IPS-18c (cell line): ENCODE measurements at regions not wholly inside any gene's neighbourhood (a gene's known extent, or its start where the extent isn't known, plus 50 kb on each side); places are given as distances from the start of the nearest gene placed in this dataset.

Source experiments
- H3K4me3 ChIP-seq: 2 replicates; pipeline ENCODE4 v1.7.0; 2013; ENCODE audit warnings: low read depth, mild to moderate bottlenecking, low read length, moderate library complexity; ENCODE audit not compliant: insufficient read depth
- H3K9me3 ChIP-seq: one replicate; pipeline ENCODE4 v1.6.1; 2013; ENCODE audit warnings: mild to moderate bottlenecking, low read length, moderate library complexity; ENCODE audit not compliant: control insufficient read depth, insufficient read depth

DNA sequence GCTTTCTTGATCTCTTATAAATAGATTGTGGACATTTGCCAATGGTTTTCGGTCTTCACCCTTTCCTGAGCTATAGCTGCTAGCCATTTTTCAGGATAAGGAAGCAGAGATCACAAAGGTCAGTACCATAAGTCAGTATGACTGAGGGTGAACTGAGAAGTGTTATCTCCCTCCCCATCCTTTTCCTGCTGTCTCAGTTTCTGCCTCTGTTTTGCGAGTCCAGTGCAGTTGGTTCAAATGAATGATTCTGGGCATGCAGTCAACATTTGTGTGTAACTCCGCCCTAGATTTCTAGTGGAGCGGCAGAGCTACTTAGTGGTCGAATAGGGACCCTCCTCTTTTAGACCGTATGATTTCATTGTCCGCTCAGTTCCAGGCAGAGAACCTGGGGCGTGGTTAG, 460.8 kb upstream of the ARGLU1 start:
- Histone ChIP-seq H3K4me3 (no peak overlapping the region), H3K9me3 (no peaks in the 10 kb centered on the region)

DNA sequence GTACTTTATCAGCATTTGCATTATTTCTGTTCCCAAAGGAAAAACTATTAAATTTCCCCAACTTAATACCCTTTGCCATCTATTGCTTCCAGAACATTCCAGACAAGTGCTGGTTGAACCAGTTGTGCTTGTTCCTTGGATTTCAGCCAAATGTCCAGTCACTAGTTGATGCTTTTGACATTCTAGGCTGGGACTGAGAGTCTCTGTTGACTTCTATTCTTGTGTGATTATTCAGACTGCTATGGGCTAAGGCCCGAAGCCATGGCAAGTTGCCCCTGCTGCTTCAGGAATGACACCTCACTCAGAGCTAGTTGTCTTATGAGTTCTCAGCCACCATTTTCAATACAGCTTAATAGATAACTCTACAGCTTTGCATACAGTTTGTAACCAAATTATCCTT, 458.1 kb upstream of the ARGLU1 start:
- H3K9me3 ChIP-seq = no peaks in the 10 kb centered on the region
- H3K4me3 ChIP-seq = no peak overlapping the region

DNA sequence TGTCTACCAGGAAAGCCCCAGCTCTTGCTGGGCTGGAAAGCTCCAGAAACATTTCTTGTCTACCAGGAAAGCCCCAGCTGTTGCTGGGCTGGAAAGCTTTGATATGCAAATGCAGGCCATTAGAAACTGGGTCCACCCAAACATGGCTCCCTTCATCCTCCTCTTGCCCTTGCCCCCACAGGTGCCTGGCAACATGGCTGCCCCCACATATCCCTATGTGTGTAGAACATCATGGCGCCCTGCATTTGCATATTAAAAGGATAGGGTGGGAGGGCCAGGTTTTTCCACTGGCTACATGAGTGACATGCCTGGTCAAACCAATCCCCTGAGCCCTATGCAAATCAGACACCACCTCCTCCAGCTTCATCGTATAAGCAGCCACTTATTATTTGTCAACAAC, 455.4 kb upstream of the ARGLU1 start:
- Histone ChIP-seq H3K4me3 (no peak overlapping the region), H3K9me3 (no peaks in the 10 kb centered on the region)

DNA sequence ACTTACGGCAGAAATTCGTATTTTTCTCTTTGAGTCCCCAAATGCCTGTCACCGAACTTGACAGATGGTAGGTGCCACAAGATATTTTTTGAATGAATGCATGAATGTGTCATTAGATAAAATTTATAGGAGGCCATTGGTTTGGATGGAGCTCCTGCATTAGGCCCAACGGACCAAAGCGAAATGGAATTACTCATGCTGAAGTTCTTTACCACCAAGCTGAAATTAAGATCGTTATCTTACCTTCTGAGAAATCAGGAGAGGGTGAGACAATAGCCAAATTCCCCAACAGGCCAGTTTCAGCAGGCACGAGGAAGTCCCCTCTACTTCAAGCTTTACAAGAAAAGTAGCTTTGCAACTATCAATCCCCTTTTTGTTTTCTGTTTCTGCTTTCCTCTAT, 452.5 kb upstream of the ARGLU1 start:
- Histone ChIP-seq H3K9me3 (no peaks in the 10 kb centered on the region), H3K4me3 (no peak overlapping the region)

- no peaks in the 10 kb centered on the region for H3K9me3 ChIP-seq
- H3K4me3 ChIP-seq = no peak overlapping the region
These were observed 450.3 kb upstream of the ARGLU1 start for GRCh38 chr13:107018285-107018684.

DNA sequence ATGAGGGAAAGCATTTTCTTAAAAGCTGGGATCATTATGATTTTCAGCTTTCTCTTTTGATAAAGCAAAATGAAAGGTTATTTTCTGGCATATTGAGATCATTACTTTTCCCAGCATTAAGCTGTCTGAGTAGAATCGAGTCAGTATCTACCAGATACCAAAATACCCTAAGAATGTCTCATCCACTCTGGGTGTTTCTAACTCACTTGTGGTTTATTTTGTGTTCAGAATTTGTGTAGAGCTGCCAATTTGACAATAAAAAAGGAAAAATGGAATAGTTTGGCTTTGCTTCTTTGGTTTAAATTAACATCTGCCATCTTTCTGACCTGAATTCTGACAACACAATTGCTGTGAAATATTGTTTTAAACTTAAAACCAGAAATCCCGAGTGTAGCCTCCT, 438.7 kb upstream of the ARGLU1 start:
- H3K4me3 ChIP-seq = no peak overlapping the region

GRCh38 chr13:107005577-107005976, 437.6 kb upstream of the ARGLU1 start:
- Histone ChIP-seq H3K4me3 (no peak overlapping the region), H3K9me3 (no peaks in the 10 kb centered on the region)

More for the DNA sequence above, 438.7 kb upstream of the ARGLU1 start:
- H3K9me3 ChIP-seq = no peaks in the 10 kb centered on the region

DNA sequence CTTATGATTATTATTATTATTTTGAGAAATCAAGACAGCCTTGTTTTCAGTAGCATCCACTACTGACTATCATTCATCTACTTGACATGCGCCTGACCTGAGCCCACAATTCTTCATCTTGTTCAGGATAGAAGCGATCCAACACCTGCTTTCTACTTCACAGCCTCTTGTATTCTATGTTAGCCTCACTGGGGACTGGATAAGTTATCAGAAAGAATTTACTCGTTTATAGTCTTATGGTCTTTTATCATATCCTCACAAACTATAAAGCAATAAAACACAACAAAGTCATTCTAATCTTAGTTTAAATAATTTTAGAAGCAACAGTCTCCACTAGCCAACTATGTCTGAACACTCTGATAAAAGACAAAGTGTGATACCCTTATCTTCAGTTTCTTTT, 436.0 kb upstream of the ARGLU1 start:
- no peaks in the 10 kb centered on the region for H3K9me3 ChIP-seq
- no peak overlapping the region for H3K4me3 ChIP-seq

- no peaks in the 10 kb centered on the region for H3K9me3 ChIP-seq
- no peak overlapping the region for H3K4me3 ChIP-seq
These were observed 430.7 kb upstream of the ARGLU1 start for GRCh38 chr13:106998664-106999063.

DNA sequence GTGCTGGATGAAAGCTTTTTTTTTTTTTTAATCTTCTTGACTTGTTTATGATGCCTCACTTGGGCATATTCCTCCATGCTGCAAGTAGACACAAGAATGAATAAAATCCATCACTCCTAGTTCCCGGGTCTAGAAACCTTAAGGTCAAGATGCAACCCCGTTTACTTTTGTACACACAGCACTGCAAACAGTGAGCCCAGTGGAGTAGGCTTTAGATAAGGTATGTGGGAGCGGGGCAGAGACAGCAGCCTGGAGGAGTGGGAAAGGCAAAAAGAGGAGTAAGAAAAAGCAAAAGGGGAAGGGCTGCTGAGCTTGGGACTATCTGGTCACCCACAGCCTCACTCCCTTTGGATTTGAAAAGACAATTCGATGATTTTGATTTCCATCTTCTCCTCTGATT, 429.8 kb upstream of the ARGLU1 start:
- no peak overlapping the region for H3K4me3 ChIP-seq
- H3K9me3 ChIP-seq = no peaks in the 10 kb centered on the region

GRCh38 chr13:106996867-106997618, 429.1 kb upstream of the ARGLU1 start:
- Histone ChIP-seq H3K9me3 (no peaks in the 10 kb centered on the region), H3K4me3 (no peak overlapping the region)

GRCh38 chr13:106990594-106990993, 422.7 kb upstream of the ARGLU1 start:
- Histone ChIP-seq H3K9me3 (no peaks in the 10 kb centered on the region), H3K4me3 (no peak overlapping the region)

DNA sequence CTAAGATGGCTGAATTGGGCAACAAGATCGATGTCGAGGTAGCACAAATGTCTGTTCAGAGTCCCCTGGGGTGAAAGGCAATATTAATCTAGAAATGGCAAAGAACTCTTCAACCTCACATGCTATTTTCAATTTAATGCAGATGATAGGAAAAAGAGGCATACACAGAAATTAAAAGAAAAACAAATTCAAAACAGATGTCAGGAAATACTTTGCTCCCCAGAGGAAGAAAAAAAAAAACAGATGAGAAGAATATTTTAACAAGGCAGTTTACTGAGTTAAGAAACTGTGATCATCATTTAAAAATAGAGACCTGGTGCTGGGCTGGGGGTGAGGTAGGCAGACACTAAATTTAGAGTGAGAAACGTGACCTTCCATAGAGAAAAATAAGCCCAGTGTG, 421.9 kb upstream of the ARGLU1 start:
- H3K4me3 ChIP-seq = no peak overlapping the region
- no peaks in the 10 kb centered on the region for H3K9me3 ChIP-seq

DNA sequence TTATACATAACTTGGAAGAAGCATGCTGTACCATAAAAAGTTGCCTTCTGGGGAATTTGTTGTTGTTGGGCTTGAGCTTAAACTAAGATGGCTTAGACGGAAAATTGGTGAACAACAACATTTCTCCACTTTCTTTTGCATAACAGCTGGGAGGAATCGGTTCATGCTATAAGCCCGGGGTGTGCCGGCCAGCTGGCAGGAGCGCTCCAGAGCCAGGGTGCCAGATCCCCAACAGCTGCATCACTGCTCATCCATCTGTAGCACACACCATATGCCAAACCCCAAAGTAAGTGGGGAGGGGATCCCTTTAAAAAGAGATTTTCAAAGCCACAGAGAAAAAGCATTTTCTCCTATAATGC, 419.5 kb upstream of the ARGLU1 start:
- no peak overlapping the region for H3K4me3 ChIP-seq
- H3K9me3 ChIP-seq = no peaks in the 10 kb centered on the region

DNA sequence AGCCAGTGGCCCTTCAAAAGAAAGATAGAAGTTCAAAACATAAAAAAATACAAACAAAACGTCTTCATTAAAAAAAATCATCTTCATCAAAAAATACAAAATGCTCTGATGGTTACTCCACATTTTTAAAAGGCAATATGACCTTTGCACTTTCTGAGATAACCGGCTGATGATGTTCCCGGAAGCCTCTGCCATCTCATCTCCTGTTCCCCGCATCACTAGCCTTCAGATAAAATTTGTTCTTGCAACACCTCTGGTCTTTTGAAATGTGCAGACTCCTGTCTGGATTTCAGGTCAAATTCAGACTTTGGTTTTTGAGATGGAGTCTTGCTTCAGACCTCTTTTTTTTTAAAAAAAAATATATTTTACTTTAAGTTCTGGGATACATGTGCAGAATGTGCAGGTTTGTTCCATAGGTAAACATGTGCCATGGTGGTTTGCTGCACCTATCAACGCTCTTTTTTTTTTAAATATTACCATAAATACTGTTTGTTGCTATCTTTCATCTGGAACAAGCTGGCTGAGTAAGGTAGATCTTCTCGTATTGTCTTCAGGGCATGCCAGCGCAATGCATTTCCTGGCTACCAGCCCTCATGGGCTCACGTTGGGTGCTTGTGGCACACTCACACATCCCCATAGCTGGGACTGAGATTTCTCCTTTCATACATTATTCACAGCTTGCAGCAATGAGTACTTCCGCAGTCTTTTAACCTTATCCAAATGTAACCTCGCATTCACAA, 418.9 kb upstream of the ARGLU1 start:
- Histone ChIP-seq H3K4me3 (no peak overlapping the region), H3K9me3 (no peaks in the 10 kb centered on the region)

DNA sequence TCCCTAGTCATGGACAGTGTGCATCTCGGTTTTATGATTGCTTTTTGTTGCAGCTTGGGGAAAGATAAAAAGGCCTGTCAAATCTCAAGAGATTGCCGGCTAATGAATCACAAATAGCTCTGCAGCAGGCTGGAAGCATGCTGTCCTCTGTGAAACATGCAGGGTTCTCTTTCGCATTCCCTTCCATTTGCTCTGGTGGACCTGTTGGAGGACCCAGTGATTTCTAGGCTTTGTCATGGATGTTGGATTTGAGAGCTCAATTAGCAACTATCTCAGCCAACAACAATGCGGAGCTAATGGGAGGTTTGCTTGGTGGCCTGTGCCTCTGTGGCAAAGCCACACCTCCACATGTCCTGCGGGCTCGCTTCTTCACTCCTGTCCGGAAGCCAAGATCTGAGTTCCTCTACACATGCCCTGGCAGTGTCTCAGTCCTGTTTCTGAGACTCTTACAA, 418.1 kb upstream of the ARGLU1 start:
- H3K9me3 ChIP-seq = no peaks in the 10 kb centered on the region
- H3K4me3 ChIP-seq = no peak overlapping the region

GRCh38 chr13:106985481-106985880, 417.5 kb upstream of the ARGLU1 start:
- H3K9me3 ChIP-seq = no peaks in the 10 kb centered on the region

GRCh38 chr13:106981051-106981450, 413.1 kb upstream of the ARGLU1 start:
- no peaks in the 10 kb centered on the region for H3K9me3 ChIP-seq
- no peak overlapping the region for H3K4me3 ChIP-seq

More at GRCh38 chr13:106985481-106985880, 417.5 kb upstream of the ARGLU1 start:
- H3K4me3 ChIP-seq = no peak overlapping the region
